ENCODE measurements at regions not wholly inside any gene's neighbourhood (a gene's known extent, or its start where the extent isn't known, plus 50 kb on each side); places are given as distances from the start of the nearest gene placed in this dataset.
"Not testable (repeated sequence)": the region's sequence is repeated elsewhere in the genome, so short reads cannot be mapped to it uniquely, and the experiment has no call there.

- DNase-seq, result no peak
These were observed 131.3 kb upstream of the CCDC180 start for GRCh38 chr9:97176206-97176605.

DNA sequence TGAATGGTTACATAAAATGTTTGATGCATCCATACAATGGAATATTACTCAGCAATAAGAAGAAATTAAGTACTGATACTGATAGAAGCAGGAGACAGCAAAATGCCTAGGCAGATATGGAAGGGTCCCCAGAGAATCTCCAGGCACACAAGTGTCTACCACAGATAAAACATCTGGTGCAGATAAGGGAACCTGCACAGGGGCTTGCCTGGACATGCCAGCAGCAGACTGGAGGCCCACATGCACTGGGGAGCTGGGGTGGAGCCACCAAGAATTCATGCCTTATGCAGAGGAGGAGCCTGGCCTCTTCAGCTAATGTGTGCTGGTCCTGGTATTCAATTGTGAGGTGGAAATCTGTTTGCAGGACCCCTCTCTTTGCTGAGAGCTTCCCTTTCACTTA lies 129.2 kb upstream of the CTSV start:
- not testable (repeated sequence) for DNase-seq

GRCh38 chr9:97166496-97167138 lies 127.7 kb upstream of the CTSV start:
- not testable (repeated sequence) for DNase-seq

GRCh38 chr9:97160255-97160654 lies 121.3 kb upstream of the CTSV start:
- no peak for DNase-seq

DNA sequence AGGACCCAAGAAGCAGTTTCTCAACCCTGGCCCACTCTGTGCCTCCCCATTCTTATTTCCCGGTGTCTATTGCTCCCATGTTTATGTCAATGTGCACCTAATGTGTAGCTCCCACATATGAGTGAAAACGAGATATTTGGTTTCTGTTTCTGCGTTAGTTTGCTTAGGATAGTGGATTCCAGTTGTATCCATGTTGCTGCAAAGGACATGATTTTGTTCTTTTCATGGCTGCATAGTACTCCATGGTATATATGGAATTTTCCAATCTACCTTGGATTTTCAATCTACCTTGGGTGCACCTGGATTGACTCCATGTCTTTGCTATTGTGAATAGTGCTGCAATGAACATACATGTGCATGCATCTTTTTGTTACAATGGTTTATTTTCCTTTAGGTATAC lies 119.8 kb upstream of the CTSV start:
- not testable (repeated sequence) for DNase-seq

DNA sequence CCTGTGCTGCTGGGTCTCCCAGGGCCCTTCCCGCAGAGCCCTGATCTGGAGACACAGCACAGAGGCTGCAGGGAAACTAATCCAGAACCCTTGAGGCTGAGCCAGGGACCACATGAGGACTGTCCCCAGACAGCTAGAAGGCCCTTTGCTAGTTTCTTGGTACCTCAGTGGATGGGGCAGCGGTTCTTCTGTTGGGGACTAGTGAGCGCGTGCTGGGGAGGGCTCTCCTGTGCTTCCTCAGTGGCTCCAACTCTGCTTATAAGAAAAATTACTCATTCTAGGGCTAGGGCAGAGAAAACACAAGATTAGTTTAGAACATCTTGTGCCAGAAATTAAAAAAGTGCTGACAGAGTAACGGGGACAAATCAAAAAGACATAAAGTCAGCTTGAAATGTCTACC lies 116.5 kb upstream of the CTSV start:
- not testable (repeated sequence) for DNase-seq

GRCh38 chr9:97153967-97154366 lies 115.0 kb upstream of the CTSV start:
- DNase-seq, result no peak

DNA sequence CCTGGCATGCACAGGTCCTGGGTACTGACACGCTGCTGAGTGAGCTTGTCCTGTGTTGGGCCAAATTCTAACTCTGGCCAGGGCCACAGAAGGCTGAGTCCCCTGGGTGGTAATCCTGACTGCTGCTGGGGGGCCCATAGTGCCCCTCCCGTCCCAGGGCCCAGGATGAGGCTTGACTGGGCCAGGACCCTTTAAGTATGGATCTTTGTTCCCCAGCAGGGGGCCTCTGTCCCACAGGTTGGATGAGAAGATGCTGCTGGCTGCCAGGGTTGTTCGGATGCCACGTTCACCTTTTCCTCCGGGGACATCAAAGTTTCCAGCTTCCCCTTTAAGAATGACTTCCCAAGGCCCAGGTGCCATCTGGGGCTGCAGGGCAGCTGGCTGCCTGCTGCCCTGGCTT lies 114.2 kb upstream of the CTSV start:
- not testable (repeated sequence) for DNase-seq

DNA sequence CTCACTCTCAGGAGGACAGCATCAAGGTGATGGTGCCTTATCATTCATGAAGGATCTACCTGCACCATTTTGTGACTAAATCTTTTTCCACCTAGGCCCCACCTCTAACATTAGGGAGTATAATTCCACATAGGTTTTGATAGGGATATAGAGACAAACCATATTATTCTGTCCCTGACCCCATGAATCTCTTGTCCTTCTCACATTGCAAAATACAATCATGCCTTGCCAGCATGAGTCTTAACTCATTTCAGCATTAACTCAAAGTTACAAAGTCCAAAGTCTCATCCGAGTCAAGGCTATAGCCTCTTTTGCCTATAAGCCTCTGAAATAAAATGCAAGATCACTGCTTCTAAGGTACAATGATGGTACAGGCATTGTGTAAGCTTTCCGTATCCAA lies 111.5 kb upstream of the CTSV start:
- not testable (repeated sequence) for DNase-seq

GRCh38 chr9:97148428-97148827 lies 109.5 kb upstream of the CTSV start:
- DNase-seq, result not testable (repeated sequence)

DNA sequence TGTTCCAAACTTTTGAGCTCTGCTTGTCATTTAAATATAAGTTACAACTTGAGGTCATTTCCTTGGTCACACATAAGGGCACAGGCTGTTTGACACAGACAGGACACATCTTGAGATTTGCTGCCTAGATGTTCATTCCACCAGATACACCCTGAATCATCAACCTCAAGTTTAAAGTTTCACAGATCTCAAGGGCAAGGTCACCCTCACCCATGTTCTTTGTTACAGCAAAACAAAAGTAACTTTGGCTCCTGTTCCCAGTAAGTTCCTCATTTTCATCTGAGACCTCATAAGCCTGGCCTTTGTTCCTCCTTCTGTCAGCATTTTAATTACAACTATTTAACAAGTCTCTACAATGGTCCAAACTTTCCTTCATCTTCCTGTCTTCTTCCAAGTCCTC lies 106.7 kb upstream of the CTSV start:
- DNase-seq, result not testable (repeated sequence)

- DNase-seq, result no peak
These were observed 101.6 kb upstream of the CTSV start for GRCh38 chr9:97140566-97140965.

DNA sequence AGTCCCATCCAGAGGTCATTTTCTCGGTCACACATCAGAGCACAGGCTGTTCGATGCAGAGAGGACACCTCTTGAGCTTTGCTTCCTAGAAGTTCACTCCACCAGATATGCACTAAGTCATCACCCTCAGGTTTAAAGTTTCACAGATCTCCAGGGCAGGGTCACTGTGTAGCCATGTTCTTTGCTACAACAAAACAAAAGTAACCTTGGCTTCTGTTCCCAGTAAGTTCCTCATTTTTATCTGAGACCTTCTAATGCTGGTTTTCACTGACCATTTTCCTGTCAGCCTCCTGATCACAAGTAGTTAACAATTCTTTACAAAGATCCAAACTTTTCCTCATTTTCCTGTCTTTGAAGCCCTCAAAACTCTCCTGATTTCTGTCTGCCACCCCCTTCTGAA lies 97.5 kb upstream of the CTSV start:
- DNase-seq, result no peak

DNA sequence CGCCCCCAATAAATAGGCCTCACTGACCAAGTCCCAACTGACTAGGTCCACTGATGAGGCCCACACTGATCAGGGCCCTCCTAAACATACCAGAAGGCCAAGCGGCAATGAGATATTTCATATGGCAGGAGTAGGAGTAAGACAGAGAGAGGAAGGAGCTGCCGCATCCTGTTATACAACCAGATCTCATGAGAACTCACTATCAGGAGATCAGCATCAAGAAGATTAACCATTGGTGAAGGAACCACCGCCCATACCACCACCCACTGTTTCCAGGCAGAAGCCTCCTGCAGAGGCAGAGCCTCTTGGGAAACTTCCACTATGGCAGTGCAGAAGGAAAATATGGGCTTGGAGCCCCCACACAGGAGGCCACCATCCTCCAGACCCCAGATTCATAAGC lies 95.0 kb upstream of the CTSV start:
- not testable (repeated sequence) for DNase-seq

DNA sequence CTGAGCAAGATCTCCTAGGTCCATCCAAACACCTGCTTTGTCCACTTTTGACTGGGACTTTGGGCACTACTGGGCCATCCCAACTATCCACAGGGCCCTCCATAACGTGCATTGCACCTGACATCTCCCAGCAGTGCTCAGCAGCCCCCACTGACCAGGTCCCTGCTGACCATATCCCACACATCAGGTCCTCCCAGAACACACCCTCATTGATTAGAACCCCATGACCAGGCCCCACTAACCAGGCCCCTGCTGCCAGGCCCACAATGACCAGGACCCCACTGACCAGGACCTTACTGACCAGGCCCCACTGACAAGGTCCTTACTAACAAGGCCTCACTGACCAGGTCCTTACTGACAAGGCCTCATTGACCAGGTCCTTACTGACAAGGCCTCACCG lies 93.9 kb upstream of the CTSV start:
- no peak for DNase-seq

DNA sequence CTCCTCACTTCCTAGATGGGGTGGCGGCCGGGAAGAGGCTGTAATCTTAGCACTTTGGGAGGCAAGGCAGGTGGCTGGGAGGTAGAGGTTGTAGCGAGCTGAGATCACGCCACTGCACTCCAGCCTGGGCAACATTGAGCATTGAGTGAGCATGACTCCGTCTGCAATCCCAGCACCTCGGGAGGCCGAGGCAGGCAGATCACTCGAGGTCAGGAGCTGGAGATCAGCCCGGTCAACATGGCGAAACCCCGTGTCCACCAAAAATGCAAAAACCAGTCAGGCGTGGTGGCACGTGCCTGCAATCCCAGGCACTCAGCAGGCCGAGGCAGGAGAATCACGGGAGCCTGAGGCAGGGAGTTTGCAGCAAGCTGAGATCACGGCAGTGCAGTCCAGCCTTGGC lies 91.9 kb upstream of the CTSV start:
- not testable (repeated sequence) for DNase-seq

- not testable (repeated sequence) for DNase-seq
These were observed 91.4 kb upstream of the CTSV start for GRCh38 chr9:97130387-97130786.

DNA sequence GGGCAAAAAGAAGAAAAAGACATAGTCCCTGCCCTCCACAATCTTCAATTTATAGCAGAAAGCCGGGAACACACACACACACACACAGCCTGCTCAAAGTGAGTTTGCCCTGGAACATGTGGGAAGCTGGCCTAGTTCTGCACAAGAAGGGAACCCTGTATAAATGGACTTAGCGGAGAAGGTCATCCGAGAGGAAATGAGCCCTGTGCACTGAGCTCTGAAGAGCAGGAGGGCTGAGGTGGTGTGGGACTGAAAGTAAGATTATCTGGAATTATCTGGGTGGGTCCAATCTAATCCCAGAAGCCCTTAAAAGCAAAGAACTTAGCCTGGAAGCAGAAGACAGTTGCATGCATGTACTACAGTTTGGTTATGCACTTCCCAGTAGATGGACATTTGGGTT lies 90.0 kb upstream of the CTSV start:
- DNase-seq, result no peak

- no peak for DNase-seq
These were observed 85.3 kb upstream of the CTSV start for GRCh38 chr9:97124256-97124655.

- no peak for DNase-seq
These were observed 71.8 kb upstream of the CTSV start for GRCh38 chr9:97110696-97111095.

DNA sequence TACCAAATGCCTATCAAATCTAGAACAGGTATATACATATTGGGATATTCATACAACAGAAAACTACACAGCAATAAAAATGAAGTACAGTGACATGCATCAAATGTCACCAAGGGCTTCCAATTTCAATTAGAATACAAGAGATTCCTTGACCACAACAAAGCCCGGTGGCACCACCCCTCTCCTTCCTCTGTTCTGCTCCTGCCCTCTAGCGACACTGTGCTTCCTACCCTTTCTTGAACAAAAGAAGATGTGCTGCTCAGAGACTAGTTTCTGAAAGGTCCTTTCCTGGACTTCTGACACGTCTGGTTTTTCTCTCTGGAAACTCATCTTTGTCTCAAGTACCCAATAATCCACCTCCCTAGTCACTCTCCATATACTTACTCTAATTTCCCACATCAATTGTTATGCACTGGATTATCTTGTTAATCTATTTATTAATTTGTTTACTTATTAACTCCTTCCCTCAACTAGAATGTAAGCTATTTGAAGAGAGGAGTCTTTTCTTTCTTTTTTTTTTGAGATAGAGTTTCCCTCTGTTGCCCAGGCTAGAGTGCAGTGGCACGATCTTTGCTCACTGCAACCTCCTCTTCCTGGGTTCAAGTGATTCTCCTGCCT lies 70.4 kb upstream of the CTSV start:
- no peak for DNase-seq

GRCh38 chr9:97105220-97105619 lies 66.3 kb upstream of the CTSV start:
- DNase-seq, result not testable (repeated sequence)

DNA sequence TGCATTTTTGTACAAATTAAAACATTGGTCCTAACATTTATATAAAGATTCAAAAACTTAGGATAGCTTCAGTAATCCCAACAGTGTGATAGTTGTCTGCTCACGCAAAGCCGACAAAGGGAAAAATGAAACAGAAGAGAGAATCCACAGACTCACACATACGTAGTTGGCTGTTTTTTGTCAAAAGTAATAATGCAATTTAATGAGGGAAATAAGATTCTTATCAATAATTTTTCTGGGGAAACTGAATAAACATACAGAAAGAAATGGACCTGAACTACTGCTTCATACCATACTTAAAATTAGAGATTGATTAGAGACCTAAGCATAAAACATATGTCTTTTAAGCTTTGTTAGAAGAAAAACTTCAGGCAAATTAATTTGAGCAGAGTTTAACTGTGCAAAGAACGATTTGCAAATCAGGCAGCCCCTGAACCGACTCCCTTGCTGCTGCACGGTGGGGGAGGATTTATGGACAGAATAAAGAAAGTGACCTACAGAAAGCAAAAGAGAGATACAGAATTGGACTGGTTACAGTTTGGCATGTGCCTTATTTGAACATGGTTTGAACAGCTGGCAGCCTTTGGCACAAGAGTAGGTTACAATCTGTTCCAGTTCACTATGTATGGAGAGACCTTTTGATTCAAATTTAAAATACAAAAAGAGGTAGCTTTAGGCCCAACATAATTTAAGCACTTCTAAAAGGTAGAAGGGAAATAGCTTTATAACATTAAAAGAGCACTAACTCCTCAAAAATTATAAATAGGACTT lies 64.9 kb upstream of the CTSV start:
- not testable (repeated sequence) for DNase-seq

- DNase-seq, result not testable (repeated sequence)
These were observed 60.6 kb upstream of the CTSV start for GRCh38 chr9:97099540-97099939.

Data from activated effector memory CD4-positive, alpha-beta T cell treated with Interleukin-2 at 50 U/mL for 16 hours (primary cell).